PC-9 (cell line): ENCODE measurements at regions not wholly inside any gene's neighbourhood (a gene's known extent, or its start where the extent isn't known, plus 50 kb on each side); places are given as distances from the start of the nearest gene placed in this dataset.

ENCODE experiments used
- BruUV-seq: library from RNA; stranded (reverse); fragments of 400-500 nt; replicated peaks from 2 replicates; lab custom pipeline; 2021; lab: Mats Ljungman, UMichigan
- CTCF ChIA-PET: fragments of 300-600 bp; sonication (Branson Sonifier 250); formaldehyde crosslinking; loops from one replicate; lab custom pipeline; 2022; ENCODE audit warnings: antibody characterized with exemption; lab: Charles Lee
- POLR2A ChIA-PET: fragments of 300-600 bp; sonication (Branson Sonifier 250); formaldehyde crosslinking; loops from one replicate; lab custom pipeline; 2022; ENCODE audit warnings: antibody characterized with exemption; ENCODE audit not compliant: unreplicated experiment; lab: Charles Lee
- DNase-seq, 2 experiments: peaks; one replicate each; pipeline versions ENCODE4 v3.0.0 to v3.0.0-alpha.2; 2015 to 2022; ENCODE audit warnings: mixed read lengths in 1 of 2
- H2AFZ ChIP-seq: fragments of 200-600 bp; sonication (generic); 2 replicates; pipeline ENCODE4 v1.8.1; 2017; ENCODE audit warnings: antibody characterized with exemption
- H3F3A ChIP-seq: fragments of 200-600 bp; sonication (generic); 2 replicates; pipeline ENCODE4 v1.8.1; 2017; ENCODE audit warnings: antibody characterized with exemption, mild to moderate bottlenecking, low read depth; ENCODE audit not compliant: insufficient read depth
- H3K27ac ChIP-seq: fragments of 200-600 bp; sonication (generic); 2 replicates; pipeline ENCODE4 v1.6.1; 2016; ENCODE audit warnings: mixed run types
- H3K27me3 ChIP-seq: fragments of 200-600 bp; sonication (generic); 2 replicates; pipeline ENCODE4 v1.6.1; 2016; ENCODE audit warnings: low read depth, mixed run types; ENCODE audit not compliant: insufficient read depth
- H3K36me3 ChIP-seq: fragments of 200-600 bp; sonication (generic); 2 replicates; pipeline ENCODE4 v1.6.1; 2016; ENCODE audit warnings: low read depth, mixed run types
- H3K4me1 ChIP-seq: fragments of 200-600 bp; sonication (generic); replicated peaks from 2 replicates; pipeline ENCODE4 v1.6.1; 2016; ENCODE audit warnings: mixed run types; ENCODE audit not compliant: insufficient read depth
- H3K4me2 ChIP-seq: fragments of 200-600 bp; sonication (generic); 2 replicates; pipeline ENCODE4 v1.6.1; 2017; ENCODE audit warnings: mixed run types
- H3K4me3 ChIP-seq: fragments of 200-600 bp; sonication (generic); 2 replicates; pipeline ENCODE4 v1.6.1; 2016; ENCODE audit warnings: mixed run types
- H3K79me2 ChIP-seq: fragments of 200-600 bp; sonication (generic); 2 replicates; pipeline ENCODE4 v1.6.1; 2017; ENCODE audit warnings: low read depth, mixed run types
- H3K9me2 ChIP-seq: fragments of 200-600 bp; sonication (generic); 2 replicates; pipeline ENCODE4 v1.8.1; 2017; ENCODE audit warnings: mild to moderate bottlenecking; ENCODE audit not compliant: insufficient read depth
- H3K9me3 ChIP-seq: fragments of 200-600 bp; sonication (generic); 2 replicates; pipeline ENCODE4 v1.8.1; 2016; ENCODE audit warnings: low read depth; ENCODE audit not compliant: insufficient read depth
- H4K20me1 ChIP-seq: fragments of 200-600 bp; sonication (generic); 2 replicates; pipeline ENCODE4 v1.8.1; 2017; ENCODE audit not compliant: insufficient read depth
- EZH2 ChIP-seq: fragments of 200-600 bp; sonication (generic); IDR thresholded peaks from 2 replicates; pipeline ENCODE4 v1.8.0; 2017; ENCODE audit warnings: antibody characterized with exemption, low read depth
- intact Hi-C: fragments of 100-400 bp; cut with micrococcal nuclease; formaldehyde crosslinking; loops from one replicate; pipeline ENCODE4 v1.10.0; 2022; ENCODE audit not compliant: unreplicated experiment
- TF ChIP-seq, protein P1 (sequence below): fragments of 200-600 bp; sonication (generic); conservative IDR thresholded peaks from 2 replicates; pipeline ENCODE4 v1.6.1; 2017; ENCODE audit warnings: mixed run types, antibody characterized with exemption, mild to moderate bottlenecking, moderate library complexity

DNA sequence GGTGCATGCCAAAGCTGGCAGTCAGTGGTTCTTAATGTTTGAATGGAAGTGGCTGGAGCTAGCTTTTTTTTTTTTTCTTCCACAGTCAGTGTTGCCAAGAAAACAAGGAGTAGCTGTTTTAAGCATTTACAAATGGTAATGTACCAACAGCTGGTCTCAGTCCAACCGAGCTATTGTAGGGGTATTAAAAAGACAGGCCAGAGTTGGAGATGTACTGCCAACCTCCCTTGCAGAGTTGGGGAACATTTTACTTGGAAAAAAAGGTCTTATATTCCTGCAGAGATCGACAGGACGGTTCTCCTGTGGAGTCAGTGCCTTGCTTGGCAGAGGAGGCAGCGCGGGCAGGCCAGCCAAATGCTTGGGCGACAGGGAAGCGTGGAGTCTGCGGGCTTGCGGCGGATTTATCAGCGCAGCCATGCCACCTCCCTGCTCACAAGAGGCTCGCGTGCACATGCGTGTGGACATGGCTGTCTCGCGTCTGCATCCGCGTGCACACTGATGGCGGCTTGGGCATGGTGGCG lies 338.1 kb downstream of the RPS6KC1 start:
- ChIA-PET CTCF (no interaction called here), POLR2A (no interaction called here)
- Histone ChIP-seq H3K9me3 (no peaks in the 10 kb centered on the region), H3K4me3 (no peak overlapping the region), H3K9me2 (no peaks in the 10 kb centered on the region), H2AFZ (no peak overlapping the region), H3F3A (no peaks in the 10 kb centered on the region), H3K27ac (no peak overlapping the region), H3K36me3 (no peaks in the 10 kb centered on the region), H3K79me2 (no peaks in the 10 kb centered on the region), H3K4me2 (no peak overlapping the region), H4K20me1 (no peaks in the 10 kb centered on the region), H3K4me1 (no peaks in the 10 kb centered on the region), H3K27me3 (no peaks in the 10 kb centered on the region)
- intact Hi-C loops: no loop called here
- no TSS peak for BruUV-seq
- no peak for DNase-seq
- TF ChIP-seq EZH2: no peak
- TF ChIP-seq, protein P1, sequence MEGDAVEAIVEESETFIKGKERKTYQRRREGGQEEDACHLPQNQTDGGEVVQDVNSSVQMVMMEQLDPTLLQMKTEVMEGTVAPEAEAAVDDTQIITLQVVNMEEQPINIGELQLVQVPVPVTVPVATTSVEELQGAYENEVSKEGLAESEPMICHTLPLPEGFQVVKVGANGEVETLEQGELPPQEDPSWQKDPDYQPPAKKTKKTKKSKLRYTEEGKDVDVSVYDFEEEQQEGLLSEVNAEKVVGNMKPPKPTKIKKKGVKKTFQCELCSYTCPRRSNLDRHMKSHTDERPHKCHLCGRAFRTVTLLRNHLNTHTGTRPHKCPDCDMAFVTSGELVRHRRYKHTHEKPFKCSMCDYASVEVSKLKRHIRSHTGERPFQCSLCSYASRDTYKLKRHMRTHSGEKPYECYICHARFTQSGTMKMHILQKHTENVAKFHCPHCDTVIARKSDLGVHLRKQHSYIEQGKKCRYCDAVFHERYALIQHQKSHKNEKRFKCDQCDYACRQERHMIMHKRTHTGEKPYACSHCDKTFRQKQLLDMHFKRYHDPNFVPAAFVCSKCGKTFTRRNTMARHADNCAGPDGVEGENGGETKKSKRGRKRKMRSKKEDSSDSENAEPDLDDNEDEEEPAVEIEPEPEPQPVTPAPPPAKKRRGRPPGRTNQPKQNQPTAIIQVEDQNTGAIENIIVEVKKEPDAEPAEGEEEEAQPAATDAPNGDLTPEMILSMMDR: no peak

DNA sequence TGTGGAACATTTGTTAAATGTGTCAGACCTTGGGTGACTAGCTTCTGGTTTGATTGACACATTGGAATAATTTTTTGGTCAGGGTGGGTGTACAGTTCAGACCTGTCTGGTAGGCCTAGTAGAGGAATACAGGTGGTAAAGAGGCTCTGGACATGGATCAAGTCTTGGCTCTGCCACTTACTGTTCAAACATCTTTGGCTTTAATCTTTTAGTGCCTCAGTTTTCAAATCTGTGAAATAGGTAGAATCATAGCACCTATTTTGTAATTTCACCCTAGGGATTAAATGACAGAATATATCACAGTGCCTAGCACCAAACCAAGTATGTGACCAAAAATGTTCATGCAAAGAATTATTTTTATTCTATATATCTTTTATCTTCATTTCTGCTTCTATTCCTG lies 340.4 kb downstream of the RPS6KC1 start:
- POLR2A ChIA-PET: no interaction called here
- Histone ChIP-seq H4K20me1 (no peaks in the 10 kb centered on the region), H3K27me3 (no peaks in the 10 kb centered on the region), H3K4me1 (no peaks in the 10 kb centered on the region), H3F3A (no peaks in the 10 kb centered on the region), H3K27ac (no peak overlapping the region), H3K79me2 (no peaks in the 10 kb centered on the region), H2AFZ (no peak overlapping the region), H3K36me3 (no peaks in the 10 kb centered on the region), H3K9me2 (no peaks in the 10 kb centered on the region), H3K9me3 (no peaks in the 10 kb centered on the region), H3K4me3 (no peak overlapping the region), H3K4me2 (no peak overlapping the region)
- no TSS peak for BruUV-seq
- intact Hi-C loops: no loop called here
- CTCF ChIA-PET: no interaction called here
- TF ChIP-seq EZH2: no peak
- TF ChIP-seq, protein P1: no peak
- no peak for DNase-seq

DNA sequence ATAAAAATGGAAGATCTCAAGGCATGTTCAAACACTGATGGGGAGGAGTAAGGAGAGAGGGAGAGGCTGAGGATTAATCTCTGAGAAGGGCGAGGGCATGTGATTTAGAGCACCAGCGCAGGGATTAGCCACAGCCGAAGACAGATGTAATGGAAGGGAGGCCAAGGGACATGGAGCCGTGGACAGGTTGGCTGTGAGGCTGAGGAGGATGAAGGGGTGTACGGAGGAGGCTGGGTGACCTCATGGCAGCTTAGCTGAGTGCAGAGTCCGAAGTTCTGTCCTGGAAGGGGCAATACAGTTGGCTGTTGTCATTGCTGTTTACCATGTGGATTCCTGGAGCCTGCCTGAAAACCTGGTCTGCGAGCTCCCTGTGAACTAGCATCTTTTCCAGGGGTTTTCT lies 342.8 kb downstream of the RPS6KC1 start:
- intact Hi-C loops: no loop called here
- POLR2A ChIA-PET: no interaction called here
- H3K36me3 ChIP-seq: no peaks in the 10 kb centered on the region
- no peaks in the 10 kb centered on the region for H3K4me1 ChIP-seq
- DNase-seq: no peak
- no peak overlapping the region for H3K27ac ChIP-seq
- TF ChIP-seq EZH2: no peak
- TF ChIP-seq, protein P1: no peak
- BruUV-seq: no TSS peak
- H3K79me2 ChIP-seq: no peaks in the 10 kb centered on the region
- no peaks in the 10 kb centered on the region for H3K9me2 ChIP-seq
- no peak overlapping the region for H2AFZ ChIP-seq
- H3K27me3 ChIP-seq: no peaks in the 10 kb centered on the region
- no peaks in the 10 kb centered on the region for H4K20me1 ChIP-seq
- H3K4me3 ChIP-seq: no peak overlapping the region
- H3K4me2 ChIP-seq: no peak overlapping the region
- no peaks in the 10 kb centered on the region for H3K9me3 ChIP-seq
- H3F3A ChIP-seq: no peaks in the 10 kb centered on the region
- CTCF ChIA-PET: no interaction called here
